HCT116 (cell line): ENCODE measurements at regions not wholly inside any gene's neighbourhood (a gene's known extent, or its start where the extent isn't known, plus 50 kb on each side); places are given as distances from the start of the nearest gene placed in this dataset.

Source experiments
- ATAC-seq: fragments of 200-7000 bp; cut with Tn5 transposase; 2 replicates; pipeline ENCODE4 v1.9.1; 2020; ENCODE audit warnings: mild to moderate bottlenecking, moderate library complexity
- BruUV-seq: library from RNA; stranded (reverse); fragments of 400-500 nt; replicated peaks from 2 replicates; lab custom pipeline; 2021; lab: Mats Ljungman, UMichigan
- CTCF ChIA-PET: fragments of 300-600 bp; sonication (Branson Sonifier 250); formaldehyde crosslinking; loops from one replicate; lab custom pipeline; 2021; ENCODE audit warnings: antibody characterized with exemption; lab: Charles Lee
- POLR2A ChIA-PET: fragments of 300-600, 350-600 bp; sonication (Branson Sonifier 250); formaldehyde crosslinking; loops from one replicate; lab custom pipeline; 2021; ENCODE audit warnings: antibody characterized with exemption; lab: Charles Lee
- RAD21 ChIA-PET, 2 experiments: fragments of 300-600 bp; sonication (Branson Sonifier 250); formaldehyde crosslinking; loops; one replicate each; lab custom pipeline; 2023; ENCODE audit warnings: low total read pairs in 2 of 2; ENCODE audit not compliant: uncharacterized antibody in 2 of 2, unreplicated experiment in 2 of 2, low non-redundant PET in 1 of 2; lab: Charles Lee
- DNase-seq: peaks from one replicate; pipeline ENCODE4 v3.0.0-alpha.2; 2010; ENCODE audit warnings: low read depth, low spot score
- H2AFZ ChIP-seq: fragments of 200-600 bp; shearing (Covaris generic), sonication (generic); 2 replicates; pipeline ENCODE4 v1.6.1; 2017; ENCODE audit warnings: low read depth, mixed run types, mixed read lengths, antibody characterized with exemption, low read length; ENCODE audit not compliant: poor library complexity, severe bottlenecking
- H3K27ac ChIP-seq: 2 replicates; pipeline ENCODE4 v1.5.1; 2012; ENCODE audit warnings: low read depth, low read length
- H3K27me3 ChIP-seq: fragments of 200-600 bp; sonication (generic); 2 replicates; pipeline ENCODE4 v1.6.1; 2016; ENCODE audit warnings: mixed run types, low read length, mixed read lengths; ENCODE audit not compliant: insufficient read depth
- H3K36me3 ChIP-seq, 2 experiments: fragments of 200-500 bp in 1 of 2; fragments of 200-600 bp in 1 of 2; sonication (Bioruptor generic) in 1 of 2; sonication (generic) in 1 of 2; 2 replicates each; pipeline versions ENCODE4 v1.5.1 to v1.6.1; 2014 to 2016; ENCODE audit warnings: low read length in 2 of 2, inconsistent platforms in 1 of 2, mixed read lengths in 1 of 2, mixed run types in 1 of 2; ENCODE audit not compliant: insufficient read depth in 2 of 2, control insufficient read depth in 1 of 2
- H3K4me1 ChIP-seq, 2 experiments: fragments of 200-600 bp in 1 of 2; sonication (generic) in 1 of 2; 2 replicates each; pipeline versions ENCODE4 v1.5.1 to v1.6.1; 2012 to 2017; ENCODE audit warnings: low read length in 2 of 2, inconsistent platforms in 1 of 2, mild to moderate bottlenecking in 1 of 2, mixed read lengths in 1 of 2, mixed run types in 1 of 2, moderate library complexity in 1 of 2; ENCODE audit not compliant: insufficient read depth in 2 of 2, control insufficient read depth in 1 of 2
- H3K4me2 ChIP-seq: fragments of 200-600 bp; sonication (generic); 2 replicates; pipeline ENCODE4 v1.6.1; 2017; ENCODE audit warnings: mixed run types, low read length, mixed read lengths
- H3K4me3 ChIP-seq, 2 experiments: fragments of 200-600 bp in 1 of 2; sonication (generic) in 1 of 2; replicated peaks in 1 of 2; 2 replicates each; pipeline ENCODE4 v1.5.1; 2011 to 2016; ENCODE audit warnings: low read length in 2 of 2, control low read depth in 1 of 2, low read depth in 1 of 2, mild to moderate bottlenecking in 1 of 2, mixed read lengths in 1 of 2, mixed run types in 1 of 2
- H3K79me2 ChIP-seq: fragments of 200-600 bp; sonication (generic); 2 replicates; pipeline ENCODE4 v1.6.1; 2017; ENCODE audit warnings: mild to moderate bottlenecking, mixed run types, low read length, moderate library complexity, mixed read lengths; ENCODE audit not compliant: insufficient read depth
- H3K9ac ChIP-seq: fragments of 200-600 bp; sonication (generic); 2 replicates; pipeline ENCODE4 v1.6.1; 2016; ENCODE audit warnings: low read length, mixed read lengths
- H3K9me2 ChIP-seq: fragments of 200-600 bp; sonication (generic), shearing (Covaris generic); 2 replicates; pipeline ENCODE4 v1.6.1; 2017; ENCODE audit warnings: mixed run types, mild to moderate bottlenecking, moderate library complexity; ENCODE audit not compliant: insufficient read depth
- H3K9me3 ChIP-seq, 2 experiments: fragments of 200-500 bp in 1 of 2; fragments of 200-600 bp in 1 of 2; sonication (Bioruptor generic) in 1 of 2; sonication (generic) in 1 of 2; 2 replicates each; pipeline ENCODE4 v1.6.1; 2014 to 2017; ENCODE audit warnings: low read length in 2 of 2, mixed read lengths in 2 of 2, inconsistent platforms in 1 of 2, low read depth in 1 of 2, mild to moderate bottlenecking in 1 of 2, mixed run types in 1 of 2, moderate library complexity in 1 of 2; ENCODE audit not compliant: control insufficient read depth in 1 of 2, insufficient read depth in 1 of 2
- H4K20me1 ChIP-seq: fragments of 200-600 bp; sonication (generic), shearing (Covaris generic); 2 replicates; pipeline ENCODE4 v1.6.1; 2017; ENCODE audit warnings: mixed run types, mild to moderate bottlenecking, moderate library complexity; ENCODE audit not compliant: insufficient read depth
- CEBPB ChIP-seq: IDR thresholded peaks from 2 replicates; pipeline ENCODE4 v1.6.1; 2012; ENCODE audit warnings: low read depth
- EGR1 ChIP-seq: IDR thresholded peaks from 2 replicates; pipeline ENCODE4 v1.6.1; 2012; ENCODE audit warnings: low read depth
- EZH2phosphoT487 ChIP-seq: fragments of 200-600 bp; IDR thresholded peaks from 2 replicates; pipeline ENCODE4 v1.6.1; 2018; ENCODE audit warnings: antibody characterized with exemption, borderline replicate concordance
- FOSL1 ChIP-seq: IDR thresholded peaks from 2 replicates; pipeline ENCODE4 v1.6.1; 2012; ENCODE audit warnings: low read depth
- JUND ChIP-seq: IDR thresholded peaks from 2 replicates; pipeline ENCODE4 v1.6.1; 2012
- POLR2A ChIP-seq: IDR thresholded peaks from 2 replicates; pipeline ENCODE4 v1.7.0; 2011; ENCODE audit warnings: borderline replicate concordance; ENCODE audit not compliant: insufficient read depth, insufficient read length; ENCODE audit errors: extremely low read depth
- POLR2AphosphoS5 ChIP-seq: IDR thresholded peaks from 2 replicates; pipeline ENCODE4 v1.6.1; 2011; ENCODE audit warnings: mild to moderate bottlenecking, low read depth, low read length, moderate library complexity
- RAD21 ChIP-seq: IDR thresholded peaks from 2 replicates; pipeline ENCODE4 v1.6.1; 2012; ENCODE audit warnings: low read depth, mild to moderate bottlenecking
- TCF7L2 ChIP-seq: IDR thresholded peaks from 2 replicates; pipeline ENCODE4 v1.7.0; 2011; ENCODE audit warnings: borderline replicate concordance, inconsistent platforms; ENCODE audit not compliant: insufficient read depth, insufficient read length; ENCODE audit errors: extremely low read depth
- YY1 ChIP-seq: IDR thresholded peaks from 2 replicates; pipeline ENCODE4 v1.6.1; 2011; ENCODE audit warnings: low read length, low read depth, moderate library complexity, mild to moderate bottlenecking; ENCODE audit not compliant: insufficient replicate concordance; ENCODE audit errors: extremely low read depth
- ZFX ChIP-seq: fragments of 450-650 bp; IDR thresholded peaks from 2 replicates; pipeline ENCODE4 v1.6.1; 2017
- ZNF274 ChIP-seq: fragments of 200-500 bp; sonication (Bioruptor generic); IDR thresholded peaks from 2 replicates; pipeline ENCODE4 v1.6.1; 2014; ENCODE audit warnings: mild to moderate bottlenecking, low read depth, low read length, inconsistent platforms
- intact Hi-C: fragments of 100-400 bp; cut with micrococcal nuclease; formaldehyde crosslinking; loops from 2 replicates; pipeline ENCODE4 v1.10.0; 2022
- TF ChIP-seq, protein P1 (sequence below), 3 experiments: fragments of 200-600 bp in 1 of 3; sonication (generic) in 1 of 3; IDR thresholded peaks in 2 of 3; conservative IDR thresholded peaks in 1 of 3; 2 replicates each; pipeline ENCODE4 v1.5.1; 2012 to 2017; ENCODE audit warnings: low read depth in 2 of 3, low read length in 2 of 3, antibody characterized with exemption in 1 of 3, borderline replicate concordance in 1 of 3, control low read depth in 1 of 3, mild to moderate bottlenecking in 1 of 3, mixed read lengths in 1 of 3, mixed run types in 1 of 3, moderate library complexity in 1 of 3; ENCODE audit not compliant: insufficient read depth in 1 of 3
- TF ChIP-seq, protein P2 (sequence below): IDR thresholded peaks from 2 replicates; pipeline ENCODE4 v1.6.1; 2012; ENCODE audit warnings: low read depth
- TF ChIP-seq, protein P3 (sequence below): IDR thresholded peaks from 2 replicates; pipeline ENCODE4 v1.6.1; 2011; ENCODE audit warnings: mild to moderate bottlenecking, low read length, moderate library complexity; ENCODE audit not compliant: insufficient replicate concordance; ENCODE audit errors: extremely low read depth
- TF ChIP-seq, protein P4 (sequence below): IDR thresholded peaks from 2 replicates; pipeline ENCODE4 v1.6.1; 2012
- TF ChIP-seq, protein P5 (sequence below): IDR thresholded peaks from 2 replicates; pipeline ENCODE4 v1.6.1; 2012

DNA sequence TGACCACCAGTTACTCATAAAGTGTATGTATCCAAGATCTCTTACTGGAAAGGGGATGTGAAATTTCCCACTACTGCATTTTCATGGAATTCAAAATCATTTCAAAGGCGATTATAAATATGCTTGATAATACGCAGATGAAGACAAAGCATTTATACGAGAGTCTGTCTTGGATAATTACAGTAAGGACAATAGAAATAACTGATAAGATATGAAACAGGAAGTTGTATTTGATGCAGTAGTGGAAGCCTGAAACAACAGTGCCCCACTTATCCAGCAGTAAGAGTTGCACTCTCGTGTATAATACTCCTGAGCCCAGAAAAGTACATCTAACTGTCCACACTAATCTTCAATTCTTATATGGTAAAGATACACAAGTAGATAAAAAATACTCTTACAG, 188.7 kb upstream of the POU5F2 start:
- H3K4me2 ChIP-seq, result no peak overlapping the region
- no peak overlapping the region for H3K9ac ChIP-seq
- H3K4me3 ChIP-seq, result no peak overlapping the region
- H3K27ac ChIP-seq, result no peak overlapping the region
- intact Hi-C loops, result no loop called here
- H3K36me3 ChIP-seq, result no peaks in the 10 kb centered on the region
- BruUV-seq, result no TSS peak
- TF ChIP-seq, protein P1, sequence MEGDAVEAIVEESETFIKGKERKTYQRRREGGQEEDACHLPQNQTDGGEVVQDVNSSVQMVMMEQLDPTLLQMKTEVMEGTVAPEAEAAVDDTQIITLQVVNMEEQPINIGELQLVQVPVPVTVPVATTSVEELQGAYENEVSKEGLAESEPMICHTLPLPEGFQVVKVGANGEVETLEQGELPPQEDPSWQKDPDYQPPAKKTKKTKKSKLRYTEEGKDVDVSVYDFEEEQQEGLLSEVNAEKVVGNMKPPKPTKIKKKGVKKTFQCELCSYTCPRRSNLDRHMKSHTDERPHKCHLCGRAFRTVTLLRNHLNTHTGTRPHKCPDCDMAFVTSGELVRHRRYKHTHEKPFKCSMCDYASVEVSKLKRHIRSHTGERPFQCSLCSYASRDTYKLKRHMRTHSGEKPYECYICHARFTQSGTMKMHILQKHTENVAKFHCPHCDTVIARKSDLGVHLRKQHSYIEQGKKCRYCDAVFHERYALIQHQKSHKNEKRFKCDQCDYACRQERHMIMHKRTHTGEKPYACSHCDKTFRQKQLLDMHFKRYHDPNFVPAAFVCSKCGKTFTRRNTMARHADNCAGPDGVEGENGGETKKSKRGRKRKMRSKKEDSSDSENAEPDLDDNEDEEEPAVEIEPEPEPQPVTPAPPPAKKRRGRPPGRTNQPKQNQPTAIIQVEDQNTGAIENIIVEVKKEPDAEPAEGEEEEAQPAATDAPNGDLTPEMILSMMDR (IDR thresholded peaks at IDR 0.05 in 2 of 3, conservative IDR thresholded peaks at IDR 0.05 in 1 of 3; ENCODE audit: borderline replicate concordance in 1 of 3, insufficient read depth in 1 of 3, low read depth in 2 of 3, low read length in 2 of 3), result no peak
- TF ChIP-seq POLR2AphosphoS5, result no peak
- TF ChIP-seq YY1, result no peak
- no peak for TF ChIP-seq RAD21
- TF ChIP-seq POLR2A, result no peak
- TF ChIP-seq ZFX, result no peak
- no peak for TF ChIP-seq FOSL1
- no peak for TF ChIP-seq EZH2phosphoT487
- no peak for TF ChIP-seq JUND
- TF ChIP-seq EGR1, result no peak
- no peak for TF ChIP-seq CEBPB
- no peak for TF ChIP-seq ZNF274
- TF ChIP-seq, protein P2, sequence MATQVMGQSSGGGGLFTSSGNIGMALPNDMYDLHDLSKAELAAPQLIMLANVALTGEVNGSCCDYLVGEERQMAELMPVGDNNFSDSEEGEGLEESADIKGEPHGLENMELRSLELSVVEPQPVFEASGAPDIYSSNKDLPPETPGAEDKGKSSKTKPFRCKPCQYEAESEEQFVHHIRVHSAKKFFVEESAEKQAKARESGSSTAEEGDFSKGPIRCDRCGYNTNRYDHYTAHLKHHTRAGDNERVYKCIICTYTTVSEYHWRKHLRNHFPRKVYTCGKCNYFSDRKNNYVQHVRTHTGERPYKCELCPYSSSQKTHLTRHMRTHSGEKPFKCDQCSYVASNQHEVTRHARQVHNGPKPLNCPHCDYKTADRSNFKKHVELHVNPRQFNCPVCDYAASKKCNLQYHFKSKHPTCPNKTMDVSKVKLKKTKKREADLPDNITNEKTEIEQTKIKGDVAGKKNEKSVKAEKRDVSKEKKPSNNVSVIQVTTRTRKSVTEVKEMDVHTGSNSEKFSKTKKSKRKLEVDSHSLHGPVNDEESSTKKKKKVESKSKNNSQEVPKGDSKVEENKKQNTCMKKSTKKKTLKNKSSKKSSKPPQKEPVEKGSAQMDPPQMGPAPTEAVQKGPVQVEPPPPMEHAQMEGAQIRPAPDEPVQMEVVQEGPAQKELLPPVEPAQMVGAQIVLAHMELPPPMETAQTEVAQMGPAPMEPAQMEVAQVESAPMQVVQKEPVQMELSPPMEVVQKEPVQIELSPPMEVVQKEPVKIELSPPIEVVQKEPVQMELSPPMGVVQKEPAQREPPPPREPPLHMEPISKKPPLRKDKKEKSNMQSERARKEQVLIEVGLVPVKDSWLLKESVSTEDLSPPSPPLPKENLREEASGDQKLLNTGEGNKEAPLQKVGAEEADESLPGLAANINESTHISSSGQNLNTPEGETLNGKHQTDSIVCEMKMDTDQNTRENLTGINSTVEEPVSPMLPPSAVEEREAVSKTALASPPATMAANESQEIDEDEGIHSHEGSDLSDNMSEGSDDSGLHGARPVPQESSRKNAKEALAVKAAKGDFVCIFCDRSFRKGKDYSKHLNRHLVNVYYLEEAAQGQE, result no peak
- TF ChIP-seq TCF7L2, result no peak
- TF ChIP-seq, protein P3, sequence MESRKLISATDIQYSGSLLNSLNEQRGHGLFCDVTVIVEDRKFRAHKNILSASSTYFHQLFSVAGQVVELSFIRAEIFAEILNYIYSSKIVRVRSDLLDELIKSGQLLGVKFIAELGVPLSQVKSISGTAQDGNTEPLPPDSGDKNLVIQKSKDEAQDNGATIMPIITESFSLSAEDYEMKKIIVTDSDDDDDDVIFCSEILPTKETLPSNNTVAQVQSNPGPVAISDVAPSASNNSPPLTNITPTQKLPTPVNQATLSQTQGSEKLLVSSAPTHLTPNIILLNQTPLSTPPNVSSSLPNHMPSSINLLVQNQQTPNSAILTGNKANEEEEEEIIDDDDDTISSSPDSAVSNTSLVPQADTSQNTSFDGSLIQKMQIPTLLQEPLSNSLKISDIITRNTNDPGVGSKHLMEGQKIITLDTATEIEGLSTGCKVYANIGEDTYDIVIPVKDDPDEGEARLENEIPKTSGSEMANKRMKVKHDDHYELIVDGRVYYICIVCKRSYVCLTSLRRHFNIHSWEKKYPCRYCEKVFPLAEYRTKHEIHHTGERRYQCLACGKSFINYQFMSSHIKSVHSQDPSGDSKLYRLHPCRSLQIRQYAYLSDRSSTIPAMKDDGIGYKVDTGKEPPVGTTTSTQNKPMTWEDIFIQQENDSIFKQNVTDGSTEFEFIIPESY, result no peak
- TF ChIP-seq, protein P4, sequence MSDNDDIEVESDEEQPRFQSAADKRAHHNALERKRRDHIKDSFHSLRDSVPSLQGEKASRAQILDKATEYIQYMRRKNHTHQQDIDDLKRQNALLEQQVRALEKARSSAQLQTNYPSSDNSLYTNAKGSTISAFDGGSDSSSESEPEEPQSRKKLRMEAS, result no peak
- TF ChIP-seq, protein P5, sequence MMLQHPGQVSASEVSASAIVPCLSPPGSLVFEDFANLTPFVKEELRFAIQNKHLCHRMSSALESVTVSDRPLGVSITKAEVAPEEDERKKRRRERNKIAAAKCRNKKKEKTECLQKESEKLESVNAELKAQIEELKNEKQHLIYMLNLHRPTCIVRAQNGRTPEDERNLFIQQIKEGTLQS, result no peak
- TF ChIP-seq, all 23 proteins: peak for 0
- Histone ChIP-seq H3K4me1 (no peaks in the 10 kb centered on the region), H3K79me2 (no peaks in the 10 kb centered on the region), H3K9me2 (no peaks in the 10 kb centered on the region), H3K27me3 (no peaks in the 10 kb centered on the region), H3K9me3 (no peaks in the 10 kb centered on the region), H2AFZ (no peak overlapping the region), H4K20me1 (no peaks in the 10 kb centered on the region)
- POLR2A ChIA-PET, result no interaction called here
- CTCF ChIA-PET, result no interaction called here
- RAD21 ChIA-PET, result no interaction called here
- no peak for DNase-seq
- no peak for ATAC-seq
